GM18499 (cell line): ENCODE measurements at regions not wholly inside any gene's neighbourhood (a gene's known extent, or its start where the extent isn't known, plus 50 kb on each side); places are given as distances from the start of the nearest gene placed in this dataset.

Experiments
- ATAC-seq: cut with Tn5 transposase; IDR thresholded peaks from one replicate; pipeline ENCODE4 v1.9.1; 2021; ENCODE audit warnings: moderate number of reproducible peaks; ENCODE audit not compliant: insufficient read depth, unreplicated experiment

GRCh38 chr5:60399507-60399906, 300.5 kb downstream of the DEPDC1B start:
- no peak for ATAC-seq

GRCh38 chr5:60395712-60396329, 304.1 kb downstream of the DEPDC1B start:
- no peak for ATAC-seq

GRCh38 chr5:60387051-60387440, 312.9 kb downstream of the DEPDC1B start:
- no peak for ATAC-seq

- no peak for ATAC-seq
Measured at GRCh38 chr5:60386436-60387050, 313.4 kb downstream of the DEPDC1B start.

GRCh38 chr5:60382716-60383115, 317.2 kb downstream of the DEPDC1B start:
- ATAC-seq = no peak

- no peak for ATAC-seq
Measured at GRCh38 chr5:60379907-60380306, 320.1 kb downstream of the DEPDC1B start.

- ATAC-seq = no peak
Measured at GRCh38 chr5:60377826-60378225, 322.1 kb downstream of the DEPDC1B start.

GRCh38 chr5:60376860-60377259, 323.1 kb downstream of the DEPDC1B start:
- no peak for ATAC-seq

GRCh38 chr5:60374409-60374808, 325.6 kb downstream of the DEPDC1B start:
- no peak for ATAC-seq

- no peak for ATAC-seq
Measured at GRCh38 chr5:60372786-60373185, 327.2 kb downstream of the DEPDC1B start.

- ATAC-seq = no peak
Measured at GRCh38 chr5:60371065-60371464, 328.9 kb downstream of the DEPDC1B start.

- ATAC-seq = no peak
Measured at GRCh38 chr5:60370508-60370907, 329.5 kb downstream of the DEPDC1B start.

- no peak for ATAC-seq
Measured at GRCh38 chr5:60369391-60369790, 330.6 kb downstream of the DEPDC1B start.

- ATAC-seq = no peak
Measured at GRCh38 chr5:60368100-60368499, 331.9 kb downstream of the DEPDC1B start.

- no peak for ATAC-seq
Measured at GRCh38 chr5:60366489-60366888, 333.5 kb downstream of the DEPDC1B start.

- no peak for ATAC-seq
Measured at GRCh38 chr5:60365001-60365400, 335.0 kb downstream of the DEPDC1B start.

- ATAC-seq = no peak
Measured at GRCh38 chr5:60362158-60362557, 337.8 kb downstream of the DEPDC1B start.

- ATAC-seq = no peak
Measured at GRCh38 chr5:60360355-60360754, 339.6 kb downstream of the DEPDC1B start.

GRCh38 chr5:60357302-60357701, 342.7 kb downstream of the DEPDC1B start:
- no peak for ATAC-seq

GRCh38 chr5:60356745-60357144, 343.2 kb downstream of the DEPDC1B start:
- no peak for ATAC-seq

GRCh38 chr5:60355181-60355580, 344.8 kb downstream of the DEPDC1B start:
- no peak for ATAC-seq

- no peak for ATAC-seq
Measured at GRCh38 chr5:60354311-60354710, 345.7 kb downstream of the DEPDC1B start.
